GM13976 (cell line): ENCODE measurements at regions not wholly inside any gene's neighbourhood (a gene's known extent, or its start where the extent isn't known, plus 50 kb on each side); places are given as distances from the start of the nearest gene placed in this dataset.

Source experiments
- DNase-seq: peaks from one replicate; pipeline ENCODE4 v3.0.0; 2012; ENCODE audit warnings: low spot score
- in situ Hi-C: fragments of 300-500 bp; cut with MboI; formaldehyde crosslinking; loops from one replicate; pipeline ENCODE4 v1.12.0; 2022; ENCODE audit warnings: low sequenced_read_pairs, mixed read lengths, inconsistent platforms; ENCODE audit not compliant: unreplicated experiment
- TF ChIP-seq, protein P1 (sequence below): IDR thresholded peaks from 2 replicates; pipeline ENCODE4 v1.5.1; 2012; ENCODE audit warnings: borderline replicate concordance, mild to moderate bottlenecking; ENCODE audit not compliant: insufficient read depth; ENCODE audit errors: extremely low read depth, missing control alignments, control extremely low read depth

DNA sequence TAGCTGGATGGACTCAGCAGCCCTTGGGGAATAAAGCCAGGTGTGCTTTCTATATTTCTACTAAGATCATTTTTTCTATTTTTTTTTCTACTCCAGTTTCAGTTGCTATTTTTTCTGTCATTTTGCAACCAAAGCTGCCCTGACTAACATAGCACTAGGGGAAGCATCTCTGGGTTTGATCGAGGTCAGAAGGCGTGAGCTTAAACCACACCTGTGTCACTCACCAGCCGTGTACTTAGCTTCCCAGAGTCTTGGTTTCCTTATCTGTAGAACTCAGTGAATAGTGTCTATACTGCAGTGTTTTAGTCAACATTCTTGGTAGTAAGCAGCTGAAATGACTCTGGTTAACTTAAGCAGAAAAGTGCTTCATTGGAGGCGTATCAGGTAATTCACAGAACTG lies 489.6 kb upstream of the SPRED2 start:
- TF ChIP-seq, protein P1, sequence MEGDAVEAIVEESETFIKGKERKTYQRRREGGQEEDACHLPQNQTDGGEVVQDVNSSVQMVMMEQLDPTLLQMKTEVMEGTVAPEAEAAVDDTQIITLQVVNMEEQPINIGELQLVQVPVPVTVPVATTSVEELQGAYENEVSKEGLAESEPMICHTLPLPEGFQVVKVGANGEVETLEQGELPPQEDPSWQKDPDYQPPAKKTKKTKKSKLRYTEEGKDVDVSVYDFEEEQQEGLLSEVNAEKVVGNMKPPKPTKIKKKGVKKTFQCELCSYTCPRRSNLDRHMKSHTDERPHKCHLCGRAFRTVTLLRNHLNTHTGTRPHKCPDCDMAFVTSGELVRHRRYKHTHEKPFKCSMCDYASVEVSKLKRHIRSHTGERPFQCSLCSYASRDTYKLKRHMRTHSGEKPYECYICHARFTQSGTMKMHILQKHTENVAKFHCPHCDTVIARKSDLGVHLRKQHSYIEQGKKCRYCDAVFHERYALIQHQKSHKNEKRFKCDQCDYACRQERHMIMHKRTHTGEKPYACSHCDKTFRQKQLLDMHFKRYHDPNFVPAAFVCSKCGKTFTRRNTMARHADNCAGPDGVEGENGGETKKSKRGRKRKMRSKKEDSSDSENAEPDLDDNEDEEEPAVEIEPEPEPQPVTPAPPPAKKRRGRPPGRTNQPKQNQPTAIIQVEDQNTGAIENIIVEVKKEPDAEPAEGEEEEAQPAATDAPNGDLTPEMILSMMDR: no peak
- peak; percentile 9 for DNase-seq
- in situ Hi-C loops: no loop called here

DNA sequence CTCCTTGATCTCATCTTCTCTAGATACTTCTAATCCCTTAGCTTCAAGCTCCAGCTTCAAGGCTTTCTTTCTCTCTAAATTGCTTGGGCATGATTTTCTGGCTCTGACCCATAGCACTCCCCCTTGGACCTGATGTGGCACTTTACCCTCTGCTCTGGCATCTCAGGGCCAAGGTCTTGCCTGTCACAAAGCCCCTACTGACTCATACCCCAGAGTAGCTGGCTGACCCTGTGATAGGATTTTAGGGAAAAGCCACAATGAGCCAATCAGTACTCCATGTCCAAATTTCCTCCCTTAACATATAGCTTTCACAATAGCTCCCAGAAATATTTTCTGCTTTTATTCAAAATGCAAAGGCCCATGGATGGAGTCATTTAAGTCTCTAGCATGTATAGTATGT lies 488.7 kb upstream of the SPRED2 start:
- in situ Hi-C loops: no loop called here
- DNase-seq: no peak
- TF ChIP-seq, protein P1: no peak

DNA sequence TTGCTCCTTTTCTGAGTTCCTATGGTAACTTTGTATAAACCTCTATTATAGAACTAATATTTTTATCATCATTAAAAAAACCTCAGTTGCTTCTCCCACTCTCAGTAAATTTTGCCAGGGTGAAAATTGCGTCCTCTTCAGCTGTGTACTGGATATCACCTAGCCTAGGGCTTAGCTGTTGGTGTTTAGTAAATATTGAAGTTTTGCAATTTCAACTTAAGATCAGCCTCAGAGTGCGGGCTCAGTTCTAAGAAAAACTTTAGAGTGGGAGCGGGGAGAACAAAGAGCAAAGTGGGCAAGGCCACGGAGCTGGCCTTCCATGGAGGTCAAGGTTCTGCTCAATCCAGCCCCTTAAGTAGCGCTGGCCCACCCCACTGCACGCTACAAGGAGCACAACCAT lies 488.3 kb upstream of the SPRED2 start:
- in situ Hi-C loops: no loop called here
- TF ChIP-seq, protein P1: no peak

GRCh38 chr2:65919550-65920188 lies 487.3 kb upstream of the SPRED2 start:
- TF ChIP-seq, protein P1: no peak
- in situ Hi-C loops: no loop called here
- DNase-seq: no peak

More for the DNA sequence above, 488.3 kb upstream of the SPRED2 start:
- no peak for DNase-seq

GRCh38 chr2:65918760-65919187 lies 486.4 kb upstream of the SPRED2 start:
- DNase-seq: no peak
- in situ Hi-C loops: no loop called here

GRCh38 chr2:65917986-65918385 lies 485.6 kb upstream of the SPRED2 start:
- TF ChIP-seq, protein P1: no peak
- no peak for DNase-seq
- in situ Hi-C loops: no loop called here

More at GRCh38 chr2:65918760-65919187, 486.4 kb upstream of the SPRED2 start:
- TF ChIP-seq, protein P1: no peak

DNA sequence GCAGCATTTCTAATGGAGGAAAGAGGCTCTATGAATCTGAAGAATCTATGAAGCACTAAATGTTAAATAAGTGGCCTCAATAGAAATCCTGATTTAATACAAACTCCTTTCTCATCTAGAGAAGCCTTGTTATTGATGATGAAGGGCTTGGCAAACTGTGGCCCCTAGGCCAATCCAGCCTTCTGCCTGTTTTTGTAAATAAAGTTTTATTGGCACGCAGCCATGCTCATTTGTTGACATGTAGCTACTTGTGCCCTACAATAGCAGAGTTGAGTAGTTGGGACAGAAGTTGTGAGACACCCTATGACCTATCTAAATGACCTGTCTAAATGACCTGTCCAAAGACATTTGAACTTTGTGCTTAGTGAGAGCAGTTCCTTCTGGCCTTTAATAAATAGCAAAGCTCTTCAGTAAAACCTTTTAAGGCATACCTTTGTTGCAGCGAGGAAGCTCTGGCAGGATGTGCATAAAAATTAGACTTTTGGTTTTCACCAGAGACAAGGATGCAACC lies 484.4 kb upstream of the SPRED2 start:
- in situ Hi-C loops: no loop called here
- no peak for DNase-seq
- TF ChIP-seq, protein P1: no peak
